Neural progenitor cell (in vitro differentiated cells): ENCODE measurements at regions not wholly inside any gene's neighbourhood (a gene's known extent, or its start where the extent isn't known, plus 50 kb on each side); places are given as distances from the start of the nearest gene placed in this dataset.

Experiments used
- EZH2 ChIP-seq: fragments of 200-600 bp; sonication (generic); IDR thresholded peaks from 2 replicates; pipeline ENCODE4 v1.6.1; 2017; ENCODE audit warnings: antibody characterized with exemption, mild to moderate bottlenecking, moderate library complexity
- EZH2phosphoT487 ChIP-seq: fragments of 200-600 bp; sonication (generic); IDR thresholded peaks from 2 replicates; pipeline ENCODE4 v1.6.1; 2017; ENCODE audit warnings: antibody characterized with exemption
- TF ChIP-seq, protein P1 (sequence below): fragments of 200-600 bp; sonication (generic); IDR thresholded peaks from 2 replicates; pipeline ENCODE4 v1.5.1; 2017; ENCODE audit warnings: antibody characterized with exemption, mild to moderate bottlenecking

DNA sequence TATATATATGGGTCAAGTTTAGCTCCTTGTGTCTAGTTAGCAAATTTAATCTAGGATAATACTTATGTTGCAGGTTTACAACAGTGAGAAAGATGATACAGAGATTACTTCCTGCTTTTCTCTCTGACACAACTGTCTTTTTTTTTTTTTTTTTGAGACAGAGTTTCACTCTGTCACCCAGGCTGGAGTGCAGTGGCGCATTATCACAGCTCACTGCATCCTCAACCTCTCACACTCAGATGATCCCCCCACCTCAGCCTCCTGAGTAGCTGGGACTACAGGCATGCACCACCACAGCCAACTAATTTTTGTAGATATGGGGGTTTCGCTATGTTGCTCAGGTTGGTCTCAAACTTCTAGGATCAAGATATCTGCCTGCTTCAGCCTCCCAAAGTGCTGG is 706.9 kb upstream of the SOX9 start:
- TF ChIP-seq, protein P1, sequence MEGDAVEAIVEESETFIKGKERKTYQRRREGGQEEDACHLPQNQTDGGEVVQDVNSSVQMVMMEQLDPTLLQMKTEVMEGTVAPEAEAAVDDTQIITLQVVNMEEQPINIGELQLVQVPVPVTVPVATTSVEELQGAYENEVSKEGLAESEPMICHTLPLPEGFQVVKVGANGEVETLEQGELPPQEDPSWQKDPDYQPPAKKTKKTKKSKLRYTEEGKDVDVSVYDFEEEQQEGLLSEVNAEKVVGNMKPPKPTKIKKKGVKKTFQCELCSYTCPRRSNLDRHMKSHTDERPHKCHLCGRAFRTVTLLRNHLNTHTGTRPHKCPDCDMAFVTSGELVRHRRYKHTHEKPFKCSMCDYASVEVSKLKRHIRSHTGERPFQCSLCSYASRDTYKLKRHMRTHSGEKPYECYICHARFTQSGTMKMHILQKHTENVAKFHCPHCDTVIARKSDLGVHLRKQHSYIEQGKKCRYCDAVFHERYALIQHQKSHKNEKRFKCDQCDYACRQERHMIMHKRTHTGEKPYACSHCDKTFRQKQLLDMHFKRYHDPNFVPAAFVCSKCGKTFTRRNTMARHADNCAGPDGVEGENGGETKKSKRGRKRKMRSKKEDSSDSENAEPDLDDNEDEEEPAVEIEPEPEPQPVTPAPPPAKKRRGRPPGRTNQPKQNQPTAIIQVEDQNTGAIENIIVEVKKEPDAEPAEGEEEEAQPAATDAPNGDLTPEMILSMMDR: no peak
- TF ChIP-seq EZH2phosphoT487: no peak
- no peak for TF ChIP-seq EZH2
